Head of caudate nucleus (tissue), 42 donors: ENCODE measurements at regions not wholly inside any gene's neighbourhood (a gene's known extent, or its start where the extent isn't known, plus 50 kb on each side); places are given as distances from the start of the nearest gene placed in this dataset.

Experiments
- DNase-seq, 42 donors: peaks; one replicate each; pipeline versions ENCODE4 v3.0.0 to v3.0.0-alpha.2; 2020 to 2021; ENCODE audit warnings: mixed read lengths in 7 of 42
- intact Hi-C: fragments of 100-400 bp; cut with DNase I; formaldehyde crosslinking; loops from one replicate; pipeline ENCODE4 v1.15.0; 2022

DNA sequence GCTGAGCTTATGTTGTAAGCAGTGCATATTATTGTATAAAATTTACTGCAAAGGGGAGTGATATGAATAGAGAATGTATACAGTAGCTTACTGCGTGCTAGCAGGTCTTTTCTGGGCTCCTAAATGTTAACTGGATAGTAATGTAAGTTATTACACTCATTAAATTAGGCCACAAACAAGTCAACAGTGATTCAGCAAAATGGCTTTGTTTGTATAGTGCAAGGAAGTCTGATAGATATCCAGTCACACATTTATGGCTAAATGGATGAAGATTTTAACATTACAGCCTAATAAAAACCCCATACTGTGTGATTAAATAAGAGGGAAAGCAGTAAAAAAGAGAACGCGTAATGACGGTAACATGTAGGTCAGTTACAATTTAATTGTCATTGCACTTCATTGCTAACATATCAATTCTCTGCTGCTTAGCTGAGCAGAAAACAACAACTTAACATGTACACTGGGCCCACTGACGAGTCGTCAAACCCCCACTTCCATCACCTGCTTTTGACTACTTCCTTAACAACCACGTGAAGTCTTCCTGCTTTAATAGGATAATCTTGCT, 665.0 kb upstream of the FANCL start:
- no peak for DNase-seq
- intact Hi-C loops, result no loop called here

DNA sequence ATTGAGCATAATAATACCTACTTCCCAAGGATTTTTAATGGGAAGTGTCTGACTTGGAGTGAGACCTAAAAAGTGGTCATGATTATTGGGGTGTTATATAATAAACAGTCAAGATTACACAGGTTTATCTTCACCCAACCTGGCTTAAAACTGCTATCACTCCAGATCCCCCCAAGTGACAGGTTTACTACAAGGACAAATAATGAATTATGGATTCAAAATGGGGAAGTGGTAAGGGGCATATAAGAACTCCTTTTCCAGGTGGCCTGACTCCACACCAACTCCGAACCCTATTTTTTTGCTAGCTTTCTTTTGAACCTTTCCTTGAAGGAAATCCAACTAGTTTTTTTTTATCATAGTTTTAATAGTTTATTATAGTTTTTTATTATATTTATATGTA, 663.0 kb upstream of the FANCL start:
- DNase-seq, result no peak
- intact Hi-C loops, result no loop called here

DNA sequence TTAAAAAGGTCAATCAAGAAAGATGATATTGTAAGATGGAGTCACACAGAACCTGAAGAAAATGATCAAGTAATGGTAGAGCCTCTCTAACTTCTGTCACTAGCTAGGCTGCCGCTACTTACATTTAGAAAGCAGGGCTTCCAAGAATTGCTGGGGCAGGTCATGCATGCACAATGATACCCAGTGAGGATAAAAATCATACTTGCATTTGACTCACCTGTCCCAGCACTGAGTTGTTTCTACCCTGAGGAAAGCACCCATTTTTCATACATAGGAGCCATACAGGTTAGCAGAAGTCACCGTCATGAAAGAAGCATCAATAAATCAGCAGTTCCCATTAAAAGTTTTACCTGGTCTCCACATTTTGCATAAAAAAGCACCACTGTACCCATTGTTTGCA, 662.3 kb upstream of the FANCL start:
- intact Hi-C loops, result no loop called here
- no peak for DNase-seq

DNA sequence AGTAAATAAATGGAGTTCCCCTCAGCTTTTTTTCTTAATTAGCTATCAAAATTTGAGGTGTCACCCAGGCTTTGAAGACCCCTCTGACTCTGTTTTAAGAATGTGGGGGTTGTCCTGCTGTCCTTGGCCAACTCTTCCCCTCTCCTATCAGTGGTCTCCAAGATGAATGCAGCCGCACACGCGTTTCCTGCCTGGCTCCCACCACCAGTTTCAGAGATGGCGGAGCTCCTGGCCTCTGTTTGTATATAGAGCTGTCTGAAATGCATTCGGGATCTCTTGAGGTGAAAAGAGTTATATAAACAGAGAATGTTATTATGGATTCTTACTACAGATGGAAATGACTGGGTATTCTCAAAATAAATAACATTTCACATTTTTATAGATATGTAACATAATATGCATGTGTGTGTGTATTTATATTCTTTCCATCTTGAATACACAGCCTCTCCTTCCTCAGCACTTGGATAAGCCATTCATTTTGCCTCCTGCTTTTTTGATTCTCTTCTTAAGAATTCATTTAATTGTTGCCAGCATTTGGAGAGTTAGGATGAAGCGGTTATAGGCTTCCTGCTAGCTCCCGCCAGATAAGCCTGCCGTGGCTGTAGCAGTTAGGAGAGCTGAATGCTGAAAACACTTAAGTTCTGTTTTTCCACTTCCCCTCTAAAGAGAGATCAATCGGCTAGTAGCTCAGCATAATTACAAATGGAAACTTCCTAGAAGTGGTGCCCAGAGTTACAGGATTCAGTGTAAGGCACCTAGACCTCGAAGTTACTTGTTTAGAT, 659.3 kb upstream of the FANCL start:
- DNase-seq, result no peak
- intact Hi-C loops, result no loop called here

DNA sequence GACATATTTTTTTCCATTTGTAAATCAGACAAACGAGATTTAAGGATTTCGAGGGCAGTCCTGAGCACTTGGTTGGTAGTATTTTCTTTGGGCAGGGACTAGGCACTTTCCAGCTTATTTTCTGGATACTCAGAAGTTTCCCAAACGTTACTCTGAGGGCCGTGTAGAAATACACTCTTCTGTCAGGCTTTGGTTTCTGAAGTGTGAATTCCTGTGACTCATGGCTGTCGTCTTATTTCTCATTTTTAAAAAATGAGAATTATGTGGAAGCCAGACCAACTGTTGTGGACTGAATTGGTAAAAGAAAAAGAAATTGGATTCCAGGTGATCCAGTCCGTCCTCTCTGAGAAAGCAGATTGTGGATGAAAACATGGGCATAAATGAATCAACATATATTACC, 658.6 kb upstream of the FANCL start:
- intact Hi-C loops, result no loop called here
- DNase-seq, result no peak

DNA sequence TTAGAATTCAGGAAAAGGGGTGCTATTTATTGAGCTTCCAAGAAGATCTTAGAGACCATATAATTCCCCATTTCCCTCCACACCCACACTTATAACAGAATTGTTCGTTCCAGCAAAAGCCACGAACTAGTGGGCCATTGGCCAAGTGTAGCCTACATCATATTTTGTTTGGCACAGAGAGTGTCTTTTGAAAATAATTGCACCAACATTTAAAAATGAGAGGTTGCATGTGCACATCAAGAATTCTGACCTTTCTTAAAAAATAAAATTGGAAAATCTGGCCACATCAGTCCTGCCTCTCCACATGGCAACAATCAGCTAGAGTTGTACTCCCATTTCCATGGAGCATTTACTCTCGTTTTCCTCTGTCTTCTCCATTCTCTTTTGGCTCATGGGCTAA, 655.5 kb upstream of the FANCL start:
- DNase-seq, result no peak

DNA sequence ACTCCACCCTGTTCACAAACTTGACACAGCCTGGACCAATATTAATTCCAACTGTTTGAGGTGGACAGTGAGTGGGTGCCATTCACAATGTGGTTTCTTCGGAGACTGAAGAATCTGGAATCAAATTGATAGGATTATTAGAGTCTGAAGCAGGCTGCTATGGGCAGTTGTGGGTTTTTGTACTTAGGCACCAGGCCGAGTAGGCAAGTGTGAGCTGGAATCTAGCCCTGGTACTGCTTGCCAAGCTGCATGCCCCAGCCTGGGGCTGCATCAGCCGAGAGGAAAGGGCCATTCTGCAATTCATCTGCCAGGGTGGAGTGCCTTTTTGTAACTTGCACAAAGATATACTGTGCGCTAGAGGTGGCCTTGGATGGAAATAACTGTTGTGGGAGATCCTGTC, 654.7 kb upstream of the FANCL start:
- intact Hi-C loops, result no loop called here
- peak in 3 of 42 donors; percentile 17 to 25 (median 18) for DNase-seq

More for the DNA sequence above, 655.5 kb upstream of the FANCL start:
- intact Hi-C loops, result no loop called here

DNA sequence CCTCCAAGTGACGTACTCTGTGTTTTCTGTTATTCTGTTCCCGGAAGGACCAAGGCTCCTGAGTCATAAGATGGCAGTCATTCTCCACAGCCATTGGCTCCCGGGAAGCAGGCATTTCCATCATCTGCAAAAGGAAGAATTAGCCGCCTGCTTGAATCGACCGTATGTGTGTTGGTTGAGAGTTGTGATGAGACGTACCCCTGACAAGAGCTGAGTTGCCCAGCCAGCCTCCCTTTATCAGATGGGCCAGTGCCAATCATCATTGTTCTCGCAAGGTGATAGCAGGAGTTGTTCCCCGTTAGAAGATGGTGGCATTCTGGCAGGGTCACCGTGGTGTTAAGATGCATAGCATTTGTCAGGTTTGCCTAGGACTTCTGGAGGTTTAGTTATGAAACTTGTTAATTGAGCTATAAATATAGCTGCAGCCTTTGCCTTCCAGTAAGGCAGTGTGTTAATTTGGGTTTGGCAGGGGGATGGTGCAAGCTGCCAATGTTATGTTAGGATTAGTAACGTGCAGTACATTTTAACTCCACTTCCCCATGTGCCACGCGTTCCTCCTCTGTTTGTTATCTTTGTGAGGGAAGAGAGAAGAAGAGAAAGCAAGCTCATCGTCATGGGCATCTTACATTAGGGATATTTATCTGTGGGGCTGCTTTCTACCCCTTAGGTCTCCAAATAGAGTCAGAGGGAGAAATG, 652.7 kb upstream of the FANCL start:
- DNase-seq, result peak in 41 of 42 donors; percentile 4 to 77 (median 34)

DNA sequence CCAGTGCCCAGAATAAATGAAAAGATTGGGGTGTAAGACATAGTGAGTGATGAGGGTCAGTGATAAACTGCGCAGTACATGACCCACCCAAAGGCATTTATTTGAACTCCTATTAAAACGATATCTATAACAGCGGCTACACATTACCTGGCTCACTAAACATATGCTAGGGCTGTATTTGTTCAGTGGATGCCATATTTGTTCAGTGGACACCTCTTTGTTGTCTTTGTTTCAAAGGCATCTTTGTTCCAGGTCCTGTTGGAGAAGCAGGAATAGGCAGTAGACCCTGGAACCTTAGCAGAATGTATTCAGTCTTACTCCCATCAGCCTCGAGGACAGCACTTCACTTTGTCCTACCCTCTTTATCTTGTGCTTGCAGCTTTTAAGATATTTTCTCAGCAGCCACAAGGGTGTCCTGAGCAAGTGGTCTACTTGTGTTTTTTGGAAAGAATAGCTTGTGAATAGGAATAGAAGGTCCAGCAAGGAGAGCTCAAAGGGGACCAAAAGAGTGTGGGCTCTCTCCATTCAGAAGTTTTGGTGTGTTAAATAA, 650.8 kb upstream of the FANCL start:
- intact Hi-C loops, result no loop called here
- DNase-seq, result no peak

More for the DNA sequence above, 652.7 kb upstream of the FANCL start:
- intact Hi-C loops, result no loop called here

DNA sequence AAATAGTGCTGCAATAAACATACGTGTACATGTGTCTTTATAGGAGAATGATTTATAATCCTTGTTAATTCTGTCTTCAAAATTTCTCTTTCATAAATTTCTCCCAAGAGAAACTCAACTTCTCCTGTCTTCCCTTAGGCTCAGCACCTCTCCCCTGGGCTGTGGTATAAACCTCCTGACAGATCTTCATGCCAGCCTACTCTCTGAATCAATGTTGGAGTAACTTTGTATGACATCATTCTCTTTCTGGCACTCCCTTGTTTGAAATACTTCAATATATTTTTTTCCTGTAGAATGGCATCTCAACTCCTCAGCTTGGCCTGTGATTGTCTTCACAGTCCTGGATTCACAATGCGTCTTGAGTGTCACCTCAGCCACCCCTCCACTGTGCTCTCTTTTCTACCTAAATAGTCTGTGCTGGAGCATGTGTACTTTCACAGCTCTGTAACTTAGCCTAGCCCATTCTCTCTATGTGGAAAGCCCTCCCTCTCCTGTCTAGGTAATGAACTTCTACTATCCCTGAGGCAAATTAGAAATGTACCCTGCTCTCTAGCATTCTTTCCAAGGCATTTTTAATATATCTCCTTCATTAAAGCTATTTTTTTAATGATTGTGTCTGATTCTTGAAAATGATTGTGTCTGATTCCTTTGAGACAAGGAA, 649.9 kb upstream of the FANCL start:
- intact Hi-C loops, result no loop called here
- peak in 6 of 42 donors; percentile 5 to 59 (median 23) for DNase-seq

DNA sequence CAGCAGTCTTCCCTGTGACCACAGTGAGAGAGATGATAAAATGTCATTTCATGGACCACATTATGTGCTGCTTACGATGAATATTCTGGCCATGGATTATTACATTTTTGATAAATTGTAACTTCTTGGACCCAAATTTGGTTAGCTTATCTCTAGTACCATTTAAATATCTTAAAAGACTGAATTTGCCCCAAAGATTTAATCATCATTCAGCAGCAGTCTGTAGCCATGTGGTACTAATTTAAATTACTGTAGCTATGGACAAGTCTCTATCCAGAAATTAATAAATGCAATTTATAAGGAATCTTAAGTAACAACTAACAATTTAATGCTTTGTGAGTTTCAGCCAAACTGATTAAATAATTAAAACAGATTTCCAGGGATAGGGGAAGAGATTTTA, 644.9 kb upstream of the FANCL start:
- intact Hi-C loops, result no loop called here
- DNase-seq, result no peak

DNA sequence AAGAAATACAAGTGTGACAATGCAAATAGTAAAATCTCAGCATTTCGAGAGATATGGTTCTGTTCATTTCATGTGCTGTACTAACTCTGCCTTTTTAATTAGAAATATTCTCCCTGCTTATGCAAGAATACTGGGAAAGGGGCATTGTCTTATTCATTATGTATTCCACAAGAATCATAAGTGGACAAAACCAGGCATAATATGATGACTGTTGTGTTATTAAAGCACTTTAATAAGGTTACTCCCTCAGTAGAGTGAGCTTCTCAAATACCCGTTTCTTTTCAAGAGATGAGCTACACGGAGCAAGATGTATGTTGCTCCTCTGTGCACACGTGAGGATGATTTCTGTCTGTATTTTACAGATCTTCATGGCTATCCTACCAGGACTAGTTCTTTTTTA, 638.7 kb upstream of the FANCL start:
- intact Hi-C loops, result no loop called here
- DNase-seq, result no peak

DNA sequence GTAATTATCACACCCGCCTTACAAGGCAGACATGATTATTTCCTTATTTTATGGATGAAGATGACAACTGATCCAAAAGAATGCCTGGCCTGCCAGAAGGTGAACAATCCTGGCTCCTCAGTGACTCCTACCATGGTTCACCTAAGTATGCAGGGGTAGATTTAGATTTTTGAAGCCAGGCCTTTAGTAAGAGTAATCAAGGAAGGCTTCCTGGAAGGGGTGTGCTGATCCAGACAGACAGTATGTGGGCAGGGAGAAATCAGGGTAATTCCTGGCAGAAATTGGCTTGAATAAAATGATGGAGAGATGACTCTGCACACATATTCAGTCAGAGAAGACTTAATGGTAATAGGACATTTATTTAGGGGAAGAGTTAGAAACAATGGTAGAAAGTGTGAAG, 637.7 kb upstream of the FANCL start:
- DNase-seq, result no peak
- intact Hi-C loops, result no loop called here

DNA sequence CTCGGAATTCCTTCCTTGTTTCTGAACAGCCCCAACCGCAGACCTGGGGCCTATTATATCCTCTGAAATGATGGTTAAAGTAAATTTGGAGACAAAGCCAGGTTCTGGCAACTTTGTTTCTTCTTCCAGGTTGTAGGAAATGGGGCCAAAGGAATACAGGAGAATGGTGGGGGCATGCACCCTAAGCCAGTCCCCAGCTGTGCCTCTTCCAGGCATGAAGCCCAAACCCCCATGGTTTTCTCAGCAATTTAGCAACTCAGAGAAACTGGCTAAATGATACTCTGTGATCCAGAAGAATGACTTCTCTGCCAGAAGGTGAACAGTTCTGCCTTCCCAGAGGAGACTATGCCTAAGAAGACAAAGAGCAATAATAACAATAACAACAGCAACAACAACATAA, 635.0 kb upstream of the FANCL start:
- intact Hi-C loops, result no loop called here
- no peak for DNase-seq

DNA sequence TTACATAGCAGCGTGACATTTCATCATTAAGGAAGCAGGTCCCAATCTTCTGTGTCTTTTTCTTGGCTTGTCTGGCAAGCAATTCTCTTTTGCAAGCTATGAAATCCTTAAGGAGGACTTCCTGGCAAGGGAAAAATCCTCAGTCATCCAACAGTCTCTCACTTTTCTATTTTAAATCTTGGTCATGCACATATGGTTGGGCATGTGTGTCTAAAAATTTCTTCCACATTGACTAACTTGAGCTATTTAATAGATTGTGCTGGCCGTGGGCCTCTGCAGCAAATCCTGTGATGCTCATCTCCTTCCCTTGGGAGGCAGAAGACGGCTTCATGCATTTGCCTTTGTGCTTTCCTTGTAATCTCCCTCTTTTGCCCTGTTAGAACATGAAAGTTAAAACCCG, 634.3 kb upstream of the FANCL start:
- intact Hi-C loops, result no loop called here
- DNase-seq, result no peak

DNA sequence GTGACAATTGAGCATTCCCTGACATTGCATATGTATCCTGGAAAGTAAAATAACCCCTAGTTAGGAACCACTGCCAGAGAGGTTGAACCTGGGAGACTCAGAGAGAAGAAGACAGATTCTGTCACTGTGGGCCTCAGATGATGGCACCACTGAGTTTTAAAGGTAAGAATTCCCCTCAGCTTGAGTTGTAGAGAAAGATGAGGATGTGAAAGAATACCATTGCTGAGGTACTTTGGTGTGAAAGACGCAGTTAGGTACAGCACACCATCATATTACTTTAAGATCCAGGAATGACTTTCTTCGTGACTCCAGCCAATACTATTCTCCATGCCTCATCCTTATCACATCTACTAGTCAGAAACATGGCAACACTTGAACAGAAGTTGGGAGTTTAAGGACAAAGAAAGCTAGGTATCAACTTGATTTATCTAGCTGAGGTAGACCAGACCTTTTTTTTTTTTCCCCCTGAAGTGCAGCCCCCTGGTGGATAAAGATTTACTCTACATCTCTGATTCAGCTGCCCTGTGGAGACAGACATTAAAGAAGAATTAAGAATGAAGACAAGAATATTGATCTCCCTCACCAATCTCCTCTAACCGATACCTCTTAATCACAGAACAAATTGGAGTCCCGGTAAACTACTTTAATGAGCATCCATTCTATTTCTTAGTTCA, 630.5 kb upstream of the FANCL start:
- intact Hi-C loops, result no loop called here
- no peak for DNase-seq

DNA sequence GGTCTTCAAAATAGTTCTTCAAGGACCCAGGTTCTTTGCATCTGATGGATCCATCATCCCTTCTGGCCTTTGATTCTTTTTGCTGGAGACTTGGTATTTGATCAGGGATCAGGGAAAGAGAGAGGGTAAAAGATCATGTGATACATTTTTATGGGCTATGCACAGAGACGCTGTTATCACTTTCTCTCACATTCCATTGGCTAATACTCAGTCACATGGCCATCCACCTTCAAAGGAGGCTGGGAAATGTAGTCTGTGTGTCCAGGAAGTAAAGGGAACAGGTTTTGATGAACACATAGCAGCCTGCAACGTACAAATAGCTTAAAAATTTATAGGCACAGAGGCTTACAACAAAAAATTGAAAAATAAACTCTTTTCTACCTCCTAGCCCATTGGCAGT, 629.6 kb upstream of the FANCL start:
- DNase-seq, result no peak
- intact Hi-C loops, result no loop called here

DNA sequence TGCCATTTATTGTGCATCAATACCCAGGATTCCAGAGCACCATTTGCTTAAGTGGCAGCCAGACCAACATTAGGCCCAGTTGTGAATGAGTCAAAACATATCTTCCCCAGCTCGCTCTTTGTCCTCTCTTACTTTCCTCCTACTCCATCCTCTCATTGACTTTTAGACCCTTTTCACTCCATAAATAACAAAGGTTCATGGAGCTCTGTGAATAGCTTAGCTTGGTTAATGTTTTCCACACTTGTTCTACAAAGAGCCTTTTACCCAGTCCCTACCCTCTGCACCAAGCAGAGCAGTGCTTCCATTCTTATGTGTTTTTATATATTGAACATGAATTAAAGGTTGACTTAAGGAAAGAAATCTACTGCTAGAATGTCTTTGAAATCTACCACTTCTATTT, 625.8 kb upstream of the FANCL start:
- intact Hi-C loops, result no loop called here
- DNase-seq, result no peak

DNA sequence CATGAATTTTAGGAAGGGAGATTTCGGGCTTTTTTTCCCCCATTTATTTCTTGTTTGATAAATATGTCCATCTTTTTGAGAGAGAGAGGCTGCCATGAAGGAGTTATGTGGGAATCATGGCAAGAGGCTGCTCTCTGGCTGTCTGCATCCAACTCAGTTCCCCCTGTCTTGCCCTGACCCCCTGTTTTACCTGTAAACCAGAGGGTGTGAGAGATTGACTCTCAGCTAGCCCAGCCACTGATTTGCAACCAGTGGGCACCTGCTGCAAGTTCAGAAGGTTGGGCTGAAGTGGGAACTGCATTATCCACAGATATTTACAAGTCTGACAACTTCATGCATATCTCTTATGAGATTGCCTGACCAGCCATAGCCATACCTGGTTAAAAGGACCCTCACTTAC, 625.4 kb upstream of the FANCL start:
- DNase-seq, result no peak
- intact Hi-C loops, result no loop called here
